ENCODE measurements at regions not wholly inside any gene's neighbourhood (a gene's known extent, or its start where the extent isn't known, plus 50 kb on each side); places are given as distances from the start of the nearest gene placed in this dataset.

- TF ChIP-seq POLR2AphosphoS5 (IDR thresholded peaks at IDR 0.05; ENCODE audit: low read depth, low read length): no peak
- no peak for TF ChIP-seq CTCF (IDR thresholded peaks at IDR 0.05)
- TF ChIP-seq REST (IDR thresholded peaks at IDR 0.05; ENCODE audit: insufficient read depth in 1 of 2, low read depth in 2 of 2, low read length in 1 of 2): no peak
- TF ChIP-seq TCF7L2 (IDR thresholded peaks at IDR 0.05; ENCODE audit: low read depth, low read length): no peak
- no peak for TF ChIP-seq SIN3A (IDR thresholded peaks at IDR 0.05; ENCODE audit: borderline replicate concordance, insufficient read depth, low read depth, low read length)
- no peak overlapping the region for H3K4me3 ChIP-seq (ENCODE audit: low read depth in 2 of 2, low read length in 2 of 2)
- BruUV-seq (replicated peaks): no TSS peak
- peaks cover 4% of the 10 kb centered on the region; the same call in 1 of the 2 replicates for H3K27me3 ChIP-seq (ENCODE audit: control insufficient read depth, insufficient read depth, low read length)
- H3K36me3 ChIP-seq (ENCODE audit: control insufficient read depth, insufficient read depth, low read length): no peaks in the 10 kb centered on the region
- intact Hi-C loops (cut with micrococcal nuclease; ENCODE audit: unreplicated experiment): no loop called here
- ATAC-seq (no peak), DNase-seq (ENCODE audit: low read depth, low spot score) (no peak)
- in situ Hi-C loops (cut with HindIII; ENCODE audit: low pct_unique_long_range_greater_than_20kb, low sequenced_read_pairs): no loop called here
- no peaks in the 10 kb centered on the region for H3K4me1 ChIP-seq (ENCODE audit: control insufficient read depth, insufficient read depth, low read length)
- POLR2A ChIA-PET: no interaction called here
- H3K27ac ChIP-seq (ENCODE audit: low read length): no peak overlapping the region
- CTCF ChIA-PET: no interaction called here
- H3K9me3 ChIP-seq (ENCODE audit: control insufficient read depth, insufficient read depth, low read depth, low read length): peaks cover 9% of the 10 kb centered on the region; the same call in 1 of the 2 replicates
These were observed 75.2 kb downstream of the PRLHR start for GRCh38 chr10:118520116-118520742.

GRCh38 chr10:118518095-118518494 is 77.4 kb downstream of the PRLHR start:
- Histone ChIP-seq H3K27me3 (ENCODE audit: control insufficient read depth, insufficient read depth, low read length) (peaks cover 4% of the 10 kb centered on the region; the same call in 1 of the 2 replicates), H3K36me3 (ENCODE audit: control insufficient read depth, insufficient read depth, low read length) (no peaks in the 10 kb centered on the region), H3K27ac (ENCODE audit: low read length) (no peak overlapping the region), H3K9me3 (ENCODE audit: control insufficient read depth, insufficient read depth, low read depth, low read length) (peaks cover 9% of the 10 kb centered on the region; the same call in 1 of the 2 replicates), H3K4me1 (ENCODE audit: control insufficient read depth, insufficient read depth, low read length) (no peaks in the 10 kb centered on the region), H3K4me3 (ENCODE audit: low read depth in 2 of 2, low read length in 2 of 2) (no peak overlapping the region)
- ChIA-PET CTCF (no interaction called here), POLR2A (no interaction called here)
- ATAC-seq (no peak), DNase-seq (ENCODE audit: low read depth, low spot score) (no peak)
- intact Hi-C loops (cut with micrococcal nuclease; ENCODE audit: unreplicated experiment) (no loop called here), in situ Hi-C loops (cut with HindIII; ENCODE audit: low pct_unique_long_range_greater_than_20kb, low sequenced_read_pairs) (no loop called here)
- BruUV-seq (replicated peaks): no TSS peak
- TF ChIP-seq REST (IDR thresholded peaks at IDR 0.05; ENCODE audit: insufficient read depth in 1 of 2, low read depth in 2 of 2, low read length in 1 of 2) (no peak), CTCF (IDR thresholded peaks at IDR 0.05) (no peak), TCF7L2 (IDR thresholded peaks at IDR 0.05; ENCODE audit: low read depth, low read length) (no peak), SIN3A (IDR thresholded peaks at IDR 0.05; ENCODE audit: borderline replicate concordance, insufficient read depth, low read depth, low read length) (no peak), POLR2AphosphoS5 (IDR thresholded peaks at IDR 0.05; ENCODE audit: low read depth, low read length) (no peak)
